ENCODE measurements at regions not wholly inside any gene's neighbourhood (a gene's known extent, or its start where the extent isn't known, plus 50 kb on each side); places are given as distances from the start of the nearest gene placed in this dataset.
A peak's percentile ranks its signal among the peaks of the same experiment; 100 is the strongest.

DNA sequence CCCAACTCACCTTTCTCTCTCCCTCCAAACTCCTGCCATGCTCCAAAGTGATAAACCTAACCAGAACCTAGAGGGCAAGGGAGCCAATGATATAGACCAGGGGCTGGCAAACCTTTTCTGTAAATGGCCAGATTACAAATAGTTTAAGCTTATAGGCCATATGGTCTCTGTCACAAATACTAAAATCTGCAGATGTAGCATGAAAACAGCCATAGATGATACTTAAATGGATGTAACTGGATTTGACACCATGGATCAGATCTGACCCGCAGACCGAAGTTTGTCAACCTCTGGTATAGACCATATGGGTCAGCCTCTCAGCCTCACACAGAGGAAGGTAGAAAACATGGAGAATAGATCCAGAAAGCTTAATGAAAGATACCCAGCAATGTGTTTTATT is 165.2 kb upstream of the STT3B start:
- Histone ChIP-seq H3K9ac (ENCODE audit: low read length) (no peak overlapping the region), H4K20me1 (ENCODE audit: insufficient read depth, low read length) (no peaks in the 10 kb centered on the region), H3K79me2 (ENCODE audit: insufficient read depth, low read length) (no peaks in the 10 kb centered on the region), H3K4me1 (ENCODE audit: insufficient read depth, low read length) (peaks cover 21% of the 10 kb centered on the region), H2AFZ (ENCODE audit: low read depth, low read length) (no peak overlapping the region), H3K4me2 (ENCODE audit: low read length) (no peak overlapping the region), H3K9me3 (ENCODE audit: insufficient read depth, low read depth, low read length) (no peaks in the 10 kb centered on the region), H3K4me3 (ENCODE audit: insufficient read depth, low read depth, low read length) (no peak overlapping the region), H3K36me3 (ENCODE audit: insufficient read depth, low read length) (no peaks in the 10 kb centered on the region), H3K27me3 (ENCODE audit: insufficient read depth, low read length) (no peaks in the 10 kb centered on the region), H3K27ac (ENCODE audit: low read depth, low read length) (no peak overlapping the region)
- FAIRE-seq = no peak
- H3K4me3 Mint-ChIP-seq (ENCODE audit: unreplicated experiment) = no peak overlapping the region
- TF ChIP-seq, protein P1, sequence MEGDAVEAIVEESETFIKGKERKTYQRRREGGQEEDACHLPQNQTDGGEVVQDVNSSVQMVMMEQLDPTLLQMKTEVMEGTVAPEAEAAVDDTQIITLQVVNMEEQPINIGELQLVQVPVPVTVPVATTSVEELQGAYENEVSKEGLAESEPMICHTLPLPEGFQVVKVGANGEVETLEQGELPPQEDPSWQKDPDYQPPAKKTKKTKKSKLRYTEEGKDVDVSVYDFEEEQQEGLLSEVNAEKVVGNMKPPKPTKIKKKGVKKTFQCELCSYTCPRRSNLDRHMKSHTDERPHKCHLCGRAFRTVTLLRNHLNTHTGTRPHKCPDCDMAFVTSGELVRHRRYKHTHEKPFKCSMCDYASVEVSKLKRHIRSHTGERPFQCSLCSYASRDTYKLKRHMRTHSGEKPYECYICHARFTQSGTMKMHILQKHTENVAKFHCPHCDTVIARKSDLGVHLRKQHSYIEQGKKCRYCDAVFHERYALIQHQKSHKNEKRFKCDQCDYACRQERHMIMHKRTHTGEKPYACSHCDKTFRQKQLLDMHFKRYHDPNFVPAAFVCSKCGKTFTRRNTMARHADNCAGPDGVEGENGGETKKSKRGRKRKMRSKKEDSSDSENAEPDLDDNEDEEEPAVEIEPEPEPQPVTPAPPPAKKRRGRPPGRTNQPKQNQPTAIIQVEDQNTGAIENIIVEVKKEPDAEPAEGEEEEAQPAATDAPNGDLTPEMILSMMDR (IDR thresholded peaks at IDR 0.05; ENCODE audit: insufficient read depth, low read depth, low read length) = no peak
- no peak for TF ChIP-seq EZH2 (IDR thresholded peaks at IDR 0.05; ENCODE audit: insufficient read depth, low read length)
- DNase-seq (ENCODE audit: low read depth) = no peak
- peaks cover 26% of the 10 kb centered on the region for H3K4me1 Mint-ChIP-seq (ENCODE audit: low read depth, unreplicated experiment)
- H3K27ac Mint-ChIP-seq (ENCODE audit: unreplicated experiment) = no peak overlapping the region
- H3K36me3 Mint-ChIP-seq (ENCODE audit: low read depth, unreplicated experiment) = no peaks in the 10 kb centered on the region
- no peaks in the 10 kb centered on the region for H3K9me3 Mint-ChIP-seq (ENCODE audit: unreplicated experiment)
- H3K27me3 Mint-ChIP-seq (ENCODE audit: low read depth, unreplicated experiment) = no peaks in the 10 kb centered on the region

DNA sequence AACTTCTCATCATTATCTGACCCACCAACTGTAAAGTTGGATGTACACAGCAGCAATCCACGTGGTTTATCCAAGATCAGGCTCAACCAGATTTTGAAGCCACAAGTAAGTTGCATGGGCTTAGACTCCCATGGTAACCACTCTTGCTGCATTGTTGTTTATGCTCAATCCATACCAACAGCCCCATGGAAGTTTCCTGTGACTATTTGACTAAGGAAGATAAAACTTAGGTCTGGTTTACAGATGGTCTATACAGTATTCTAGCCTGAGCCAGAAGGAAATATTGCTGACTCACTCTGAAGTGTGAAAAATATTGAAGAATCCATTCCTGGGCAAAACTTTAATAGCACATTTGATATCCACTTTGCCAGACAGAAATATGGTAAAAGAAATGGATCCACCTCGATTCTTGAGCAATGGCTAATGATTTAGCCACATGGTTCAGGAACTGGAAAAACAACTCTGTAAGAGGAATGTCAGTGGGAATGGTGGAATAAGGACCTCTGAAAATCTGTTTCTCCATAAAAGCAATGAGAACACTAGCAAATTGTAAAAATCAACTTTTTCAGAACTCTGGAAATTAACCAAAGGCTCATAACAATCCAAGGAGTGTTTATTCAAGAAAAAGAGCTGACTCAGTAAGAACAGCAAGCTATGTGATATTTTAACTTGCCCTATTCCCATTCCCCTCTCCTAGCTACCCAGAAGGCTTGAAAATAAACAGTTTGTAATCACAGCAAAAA is 162.9 kb upstream of the STT3B start:
- FAIRE-seq (peak; percentile 13), DNase-seq (ENCODE audit: low read depth) (peak; percentile 13)
- no peak overlapping the region for H3K4me3 Mint-ChIP-seq (ENCODE audit: unreplicated experiment)
- Histone ChIP-seq H3K4me1 (ENCODE audit: insufficient read depth, low read length) (peaks cover 14% of the 10 kb centered on the region), H2AFZ (ENCODE audit: low read depth, low read length) (no peak overlapping the region), H3K79me2 (ENCODE audit: insufficient read depth, low read length) (no peaks in the 10 kb centered on the region), H3K4me3 (ENCODE audit: insufficient read depth, low read depth, low read length) (no peak overlapping the region), H3K36me3 (ENCODE audit: insufficient read depth, low read length) (no peaks in the 10 kb centered on the region), H3K9me3 (ENCODE audit: insufficient read depth, low read depth, low read length) (no peaks in the 10 kb centered on the region), H3K9ac (ENCODE audit: low read length) (no peak overlapping the region), H3K27ac (ENCODE audit: low read depth, low read length) (no peak overlapping the region), H4K20me1 (ENCODE audit: insufficient read depth, low read length) (no peaks in the 10 kb centered on the region), H3K27me3 (ENCODE audit: insufficient read depth, low read length) (no peaks in the 10 kb centered on the region), H3K4me2 (ENCODE audit: low read length) (no peak overlapping the region)
- no peak overlapping the region for H3K27ac Mint-ChIP-seq (ENCODE audit: unreplicated experiment)
- no peaks in the 10 kb centered on the region for H3K27me3 Mint-ChIP-seq (ENCODE audit: low read depth, unreplicated experiment)
- H3K36me3 Mint-ChIP-seq (ENCODE audit: low read depth, unreplicated experiment) = no peaks in the 10 kb centered on the region
- H3K4me1 Mint-ChIP-seq (ENCODE audit: low read depth, unreplicated experiment) = peaks cover 21% of the 10 kb centered on the region
- H3K9me3 Mint-ChIP-seq (ENCODE audit: unreplicated experiment) = no peaks in the 10 kb centered on the region
- TF ChIP-seq, protein P1 (IDR thresholded peaks at IDR 0.05; ENCODE audit: insufficient read depth, low read depth, low read length) = no peak
- no peak for TF ChIP-seq EZH2 (IDR thresholded peaks at IDR 0.05; ENCODE audit: insufficient read depth, low read length)

DNA sequence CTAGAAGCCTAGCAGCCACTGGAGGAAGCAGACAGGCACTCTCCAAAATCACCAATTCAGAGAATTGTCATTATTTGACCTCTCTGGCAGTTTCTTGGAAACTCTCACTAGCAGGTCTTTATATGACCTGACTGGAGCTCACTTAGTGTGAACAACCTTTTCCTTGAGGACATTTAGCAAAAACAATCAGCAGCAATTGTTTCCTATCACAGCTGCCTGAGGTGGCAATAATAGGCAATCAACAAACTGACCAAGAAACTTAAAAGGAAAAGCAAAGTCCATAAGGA is 162.4 kb upstream of the STT3B start:
- no peaks in the 10 kb centered on the region for H3K27me3 ChIP-seq (ENCODE audit: insufficient read depth, low read length)
- Mint-ChIP-seq H3K4me3 (ENCODE audit: unreplicated experiment) (no peak overlapping the region), H3K36me3 (ENCODE audit: low read depth, unreplicated experiment) (no peaks in the 10 kb centered on the region), H3K9me3 (ENCODE audit: unreplicated experiment) (no peaks in the 10 kb centered on the region), H3K27me3 (ENCODE audit: low read depth, unreplicated experiment) (no peaks in the 10 kb centered on the region), H3K4me1 (ENCODE audit: low read depth, unreplicated experiment) (peaks cover 19% of the 10 kb centered on the region), H3K27ac (ENCODE audit: unreplicated experiment) (no peak overlapping the region)
- FAIRE-seq = peak; percentile 41
- no peaks in the 10 kb centered on the region for H3K79me2 ChIP-seq (ENCODE audit: insufficient read depth, low read length)
- H3K4me2 ChIP-seq (ENCODE audit: low read length) = no peak overlapping the region
- no peak overlapping the region for H3K9ac ChIP-seq (ENCODE audit: low read length)
- no peaks in the 10 kb centered on the region for H3K36me3 ChIP-seq (ENCODE audit: insufficient read depth, low read length)
- no peaks in the 10 kb centered on the region for H4K20me1 ChIP-seq (ENCODE audit: insufficient read depth, low read length)
- no peak overlapping the region for H3K4me3 ChIP-seq (ENCODE audit: insufficient read depth, low read depth, low read length)
- no peaks in the 10 kb centered on the region for H3K9me3 ChIP-seq (ENCODE audit: insufficient read depth, low read depth, low read length)
- H3K27ac ChIP-seq (ENCODE audit: low read depth, low read length) = no peak overlapping the region
- peaks cover 8% of the 10 kb centered on the region for H3K4me1 ChIP-seq (ENCODE audit: insufficient read depth, low read length)
- no peak overlapping the region for H2AFZ ChIP-seq (ENCODE audit: low read depth, low read length)
- no peak for DNase-seq (ENCODE audit: low read depth)
- TF ChIP-seq EZH2 (IDR thresholded peaks at IDR 0.05; ENCODE audit: insufficient read depth, low read length) = no peak
- TF ChIP-seq, protein P1 (IDR thresholded peaks at IDR 0.05; ENCODE audit: insufficient read depth, low read depth, low read length) = no peak
